PC-9 (cell line): ENCODE measurements at regions not wholly inside any gene's neighbourhood (a gene's known extent, or its start where the extent isn't known, plus 50 kb on each side); places are given as distances from the start of the nearest gene placed in this dataset.

Experiments
- BruUV-seq: library from RNA; stranded (reverse); fragments of 400-500 nt; replicated peaks from 2 replicates; lab custom pipeline; 2021; lab: Mats Ljungman, UMichigan
- CTCF ChIA-PET: fragments of 300-600 bp; sonication (Branson Sonifier 250); formaldehyde crosslinking; loops from one replicate; lab custom pipeline; 2022; ENCODE audit warnings: antibody characterized with exemption; lab: Charles Lee
- POLR2A ChIA-PET: fragments of 300-600 bp; sonication (Branson Sonifier 250); formaldehyde crosslinking; loops from one replicate; lab custom pipeline; 2022; ENCODE audit warnings: antibody characterized with exemption; ENCODE audit not compliant: unreplicated experiment; lab: Charles Lee
- DNase-seq, 2 experiments: peaks; one replicate each; pipeline versions ENCODE4 v3.0.0 to v3.0.0-alpha.2; 2015 to 2022; ENCODE audit warnings: mixed read lengths in 1 of 2
- H2AFZ ChIP-seq: fragments of 200-600 bp; sonication (generic); 2 replicates; pipeline ENCODE4 v1.8.1; 2017; ENCODE audit warnings: antibody characterized with exemption
- H3F3A ChIP-seq: fragments of 200-600 bp; sonication (generic); 2 replicates; pipeline ENCODE4 v1.8.1; 2017; ENCODE audit warnings: antibody characterized with exemption, mild to moderate bottlenecking, low read depth; ENCODE audit not compliant: insufficient read depth
- H3K27ac ChIP-seq: fragments of 200-600 bp; sonication (generic); 2 replicates; pipeline ENCODE4 v1.6.1; 2016; ENCODE audit warnings: mixed run types
- H3K27me3 ChIP-seq: fragments of 200-600 bp; sonication (generic); 2 replicates; pipeline ENCODE4 v1.6.1; 2016; ENCODE audit warnings: low read depth, mixed run types; ENCODE audit not compliant: insufficient read depth
- H3K36me3 ChIP-seq: fragments of 200-600 bp; sonication (generic); 2 replicates; pipeline ENCODE4 v1.6.1; 2016; ENCODE audit warnings: low read depth, mixed run types
- H3K4me1 ChIP-seq: fragments of 200-600 bp; sonication (generic); replicated peaks from 2 replicates; pipeline ENCODE4 v1.6.1; 2016; ENCODE audit warnings: mixed run types; ENCODE audit not compliant: insufficient read depth
- H3K4me2 ChIP-seq: fragments of 200-600 bp; sonication (generic); 2 replicates; pipeline ENCODE4 v1.6.1; 2017; ENCODE audit warnings: mixed run types
- H3K4me3 ChIP-seq: fragments of 200-600 bp; sonication (generic); 2 replicates; pipeline ENCODE4 v1.6.1; 2016; ENCODE audit warnings: mixed run types
- H3K79me2 ChIP-seq: fragments of 200-600 bp; sonication (generic); 2 replicates; pipeline ENCODE4 v1.6.1; 2017; ENCODE audit warnings: low read depth, mixed run types
- H3K9me2 ChIP-seq: fragments of 200-600 bp; sonication (generic); 2 replicates; pipeline ENCODE4 v1.8.1; 2017; ENCODE audit warnings: mild to moderate bottlenecking; ENCODE audit not compliant: insufficient read depth
- H3K9me3 ChIP-seq: fragments of 200-600 bp; sonication (generic); 2 replicates; pipeline ENCODE4 v1.8.1; 2016; ENCODE audit warnings: low read depth; ENCODE audit not compliant: insufficient read depth
- H4K20me1 ChIP-seq: fragments of 200-600 bp; sonication (generic); 2 replicates; pipeline ENCODE4 v1.8.1; 2017; ENCODE audit not compliant: insufficient read depth
- CTCF ChIP-seq: fragments of 200-600 bp; sonication (generic); conservative IDR thresholded peaks from 2 replicates; pipeline ENCODE4 v1.6.1; 2017; ENCODE audit warnings: mixed run types, antibody characterized with exemption, mild to moderate bottlenecking, moderate library complexity
- EZH2 ChIP-seq: fragments of 200-600 bp; sonication (generic); IDR thresholded peaks from 2 replicates; pipeline ENCODE4 v1.8.0; 2017; ENCODE audit warnings: antibody characterized with exemption, low read depth
- intact Hi-C: fragments of 100-400 bp; cut with micrococcal nuclease; formaldehyde crosslinking; loops from one replicate; pipeline ENCODE4 v1.10.0; 2022; ENCODE audit not compliant: unreplicated experiment

GRCh38 chr1:219120624-219121544 lies 52.8 kb upstream of the LYPLAL1 start:
- TF ChIP-seq EZH2 (no peak), CTCF (no peak)
- intact Hi-C loops: no loop called here
- Histone ChIP-seq H3K36me3 (no peaks in the 10 kb centered on the region), H3K4me1 (no peaks in the 10 kb centered on the region), H3K27ac (no peak overlapping the region), H3F3A (no peaks in the 10 kb centered on the region), H3K4me3 (no peak overlapping the region), H3K9me2 (no peaks in the 10 kb centered on the region), H3K4me2 (no peak overlapping the region), H3K9me3 (no peaks in the 10 kb centered on the region; the same call in 1 of the 2 replicates), H3K79me2 (no peaks in the 10 kb centered on the region), H4K20me1 (no peaks in the 10 kb centered on the region), H2AFZ (no peak overlapping the region), H3K27me3 (no peaks in the 10 kb centered on the region)
- ChIA-PET POLR2A (no interaction called here), CTCF (no interaction called here)
- BruUV-seq: no TSS peak
- no peak for DNase-seq

GRCh38 chr1:219121679-219122078 lies 52.0 kb upstream of the LYPLAL1 start:
- intact Hi-C loops: no loop called here
- Histone ChIP-seq H3K79me2 (no peaks in the 10 kb centered on the region), H3K27ac (no peak overlapping the region), H2AFZ (no peak overlapping the region; the same call in 1 of the 2 replicates), H3K4me1 (no peaks in the 10 kb centered on the region), H3K4me3 (no peak overlapping the region), H3K36me3 (no peaks in the 10 kb centered on the region), H3K27me3 (no peaks in the 10 kb centered on the region), H4K20me1 (no peaks in the 10 kb centered on the region), H3K9me3 (no peaks in the 10 kb centered on the region; the same call in 1 of the 2 replicates), H3F3A (no peaks in the 10 kb centered on the region), H3K4me2 (no peak overlapping the region), H3K9me2 (no peaks in the 10 kb centered on the region)
- TF ChIP-seq CTCF (no peak), EZH2 (no peak)
- POLR2A ChIA-PET: no interaction called here
- no TSS peak for BruUV-seq
- CTCF ChIA-PET: no interaction called here
- DNase-seq: no peak

GRCh38 chr1:219123036-219123435 lies 50.6 kb upstream of the LYPLAL1 start:
- no peaks in the 10 kb centered on the region for H3K9me2 ChIP-seq
- H3K4me1 ChIP-seq: no peaks in the 10 kb centered on the region
- DNase-seq: no peak
- H3K9me3 ChIP-seq: no peaks in the 10 kb centered on the region; the same call in 1 of the 2 replicates
- TF ChIP-seq EZH2 (no peak), CTCF (no peak)
- H2AFZ ChIP-seq: no peak overlapping the region
- H3K36me3 ChIP-seq: no peaks in the 10 kb centered on the region
- H3K4me2 ChIP-seq: no peak overlapping the region
- no TSS peak for BruUV-seq
- H3K27ac ChIP-seq: no peak overlapping the region
- H3K79me2 ChIP-seq: no peaks in the 10 kb centered on the region
- POLR2A ChIA-PET: no interaction called here
- CTCF ChIA-PET: no interaction called here
- H3K4me3 ChIP-seq: no peak overlapping the region
- no peaks in the 10 kb centered on the region for H4K20me1 ChIP-seq
- H3F3A ChIP-seq: no peaks in the 10 kb centered on the region
- no peaks in the 10 kb centered on the region for H3K27me3 ChIP-seq
- intact Hi-C loops: no loop called here
